ENCODE measurements at regions not wholly inside any gene's neighbourhood (a gene's known extent, or its start where the extent isn't known, plus 50 kb on each side); places are given as distances from the start of the nearest gene placed in this dataset.

DNA sequence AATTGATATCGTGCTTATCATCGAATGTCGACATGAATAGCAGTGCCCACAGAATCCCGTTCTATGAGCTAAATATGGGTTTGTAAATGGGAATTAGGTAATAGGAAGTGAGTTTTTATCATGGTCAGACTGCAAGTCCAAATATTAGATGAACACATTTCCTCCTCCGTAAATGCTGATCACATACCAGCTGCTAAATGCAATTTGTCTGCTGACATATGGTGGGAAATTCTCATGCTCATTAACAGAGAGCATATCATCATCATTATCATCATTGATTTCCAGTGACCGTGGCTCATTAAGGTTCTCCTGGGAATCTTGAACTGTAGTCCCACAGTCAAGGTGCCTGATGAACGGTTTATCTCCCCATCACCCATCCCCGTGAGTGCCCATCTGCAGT, 998.8 kb upstream of the TMEM132C start:
- no peaks in the 10 kb centered on the region for H3K9me2 ChIP-seq (ENCODE audit: low read depth, low read length)
- no peak overlapping the region for H3K4me3 ChIP-seq (ENCODE audit: low read depth, low read length, poor library complexity, severe bottlenecking)
- H4K20me1 ChIP-seq (ENCODE audit: insufficient read depth, low read length): no peaks in the 10 kb centered on the region
- TF ChIP-seq EZH2 (IDR thresholded peaks at IDR 0.05; ENCODE audit: borderline replicate concordance, low read length): no peak
- TF ChIP-seq, protein P1, sequence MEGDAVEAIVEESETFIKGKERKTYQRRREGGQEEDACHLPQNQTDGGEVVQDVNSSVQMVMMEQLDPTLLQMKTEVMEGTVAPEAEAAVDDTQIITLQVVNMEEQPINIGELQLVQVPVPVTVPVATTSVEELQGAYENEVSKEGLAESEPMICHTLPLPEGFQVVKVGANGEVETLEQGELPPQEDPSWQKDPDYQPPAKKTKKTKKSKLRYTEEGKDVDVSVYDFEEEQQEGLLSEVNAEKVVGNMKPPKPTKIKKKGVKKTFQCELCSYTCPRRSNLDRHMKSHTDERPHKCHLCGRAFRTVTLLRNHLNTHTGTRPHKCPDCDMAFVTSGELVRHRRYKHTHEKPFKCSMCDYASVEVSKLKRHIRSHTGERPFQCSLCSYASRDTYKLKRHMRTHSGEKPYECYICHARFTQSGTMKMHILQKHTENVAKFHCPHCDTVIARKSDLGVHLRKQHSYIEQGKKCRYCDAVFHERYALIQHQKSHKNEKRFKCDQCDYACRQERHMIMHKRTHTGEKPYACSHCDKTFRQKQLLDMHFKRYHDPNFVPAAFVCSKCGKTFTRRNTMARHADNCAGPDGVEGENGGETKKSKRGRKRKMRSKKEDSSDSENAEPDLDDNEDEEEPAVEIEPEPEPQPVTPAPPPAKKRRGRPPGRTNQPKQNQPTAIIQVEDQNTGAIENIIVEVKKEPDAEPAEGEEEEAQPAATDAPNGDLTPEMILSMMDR (IDR thresholded peaks at IDR 0.05; ENCODE audit: low read length): no peak
- H3K79me2 ChIP-seq (ENCODE audit: insufficient read depth, low read length): no peaks in the 10 kb centered on the region
- H3F3A ChIP-seq (ENCODE audit: insufficient read depth, low read length): no peaks in the 10 kb centered on the region
- no peaks in the 10 kb centered on the region for H3K9me3 ChIP-seq (ENCODE audit: low read length)
- H3K27me3 ChIP-seq (ENCODE audit: insufficient read depth, low read length): no peaks in the 10 kb centered on the region
- H3K36me3 ChIP-seq (ENCODE audit: insufficient read depth, low read length): no peaks in the 10 kb centered on the region
- no peak overlapping the region for H3K4me2 ChIP-seq (ENCODE audit: low read length)
- H2AFZ ChIP-seq (ENCODE audit: low read length): no peak overlapping the region
- no peaks in the 10 kb centered on the region for H3K4me1 ChIP-seq (ENCODE audit: insufficient read depth, low read length, severe bottlenecking)
- H3K9ac ChIP-seq (ENCODE audit: low read length): no peak overlapping the region
- H3K27ac ChIP-seq (ENCODE audit: low read depth, low read length, poor library complexity, severe bottlenecking): no peak overlapping the region

DNA sequence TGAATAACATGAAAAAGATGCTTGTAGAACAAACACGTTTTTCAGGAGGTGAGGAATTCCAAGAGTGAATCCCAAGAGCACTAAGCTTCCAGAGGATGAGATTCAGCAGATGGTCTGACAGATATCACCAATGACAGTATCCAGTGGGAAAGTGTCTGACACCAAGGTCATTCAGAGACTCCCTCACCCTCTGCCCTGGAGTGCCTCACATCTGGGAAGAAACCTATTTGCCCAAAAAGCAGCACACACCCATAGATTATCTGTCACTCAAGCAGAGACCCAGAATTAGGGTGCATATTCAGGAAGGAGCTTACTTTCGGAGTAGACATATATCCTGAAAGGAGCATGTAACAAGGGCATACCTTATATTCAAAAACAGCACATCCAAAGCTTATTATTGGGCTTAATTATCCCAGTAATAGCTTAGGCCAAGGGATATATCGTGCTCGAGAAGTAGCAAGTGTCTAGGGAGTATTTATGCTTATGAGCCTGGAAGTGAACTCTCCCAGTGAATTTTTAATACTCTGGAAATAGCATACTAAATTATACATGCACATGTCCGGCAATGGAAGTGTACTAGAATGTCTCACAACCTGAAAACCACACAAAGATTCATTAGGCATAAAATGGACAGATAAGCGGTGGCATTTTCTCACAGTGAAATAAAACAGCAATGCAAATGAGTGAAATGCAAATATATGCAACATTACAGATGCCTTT, 998.1 kb upstream of the TMEM132C start:
- H3F3A ChIP-seq (ENCODE audit: insufficient read depth, low read length): no peaks in the 10 kb centered on the region
- H3K27ac ChIP-seq (ENCODE audit: low read depth, low read length, poor library complexity, severe bottlenecking): no peak overlapping the region
- H3K27me3 ChIP-seq (ENCODE audit: insufficient read depth, low read length): no peaks in the 10 kb centered on the region
- no peak overlapping the region for H3K9ac ChIP-seq (ENCODE audit: low read length)
- no peaks in the 10 kb centered on the region for H3K36me3 ChIP-seq (ENCODE audit: insufficient read depth, low read length)
- H3K9me2 ChIP-seq (ENCODE audit: low read depth, low read length): no peaks in the 10 kb centered on the region
- no peak overlapping the region for H3K4me2 ChIP-seq (ENCODE audit: low read length)
- H4K20me1 ChIP-seq (ENCODE audit: insufficient read depth, low read length): no peaks in the 10 kb centered on the region
- no peaks in the 10 kb centered on the region for H3K79me2 ChIP-seq (ENCODE audit: insufficient read depth, low read length)
- no peak overlapping the region for H3K4me3 ChIP-seq (ENCODE audit: low read depth, low read length, poor library complexity, severe bottlenecking)
- TF ChIP-seq, protein P1 (IDR thresholded peaks at IDR 0.05; ENCODE audit: low read length): no peak
- TF ChIP-seq EZH2 (IDR thresholded peaks at IDR 0.05; ENCODE audit: borderline replicate concordance, low read length): no peak
- no peak overlapping the region for H2AFZ ChIP-seq (ENCODE audit: low read length)
- no peaks in the 10 kb centered on the region for H3K4me1 ChIP-seq (ENCODE audit: insufficient read depth, low read length, severe bottlenecking)
- H3K9me3 ChIP-seq (ENCODE audit: low read length): no peaks in the 10 kb centered on the region

DNA sequence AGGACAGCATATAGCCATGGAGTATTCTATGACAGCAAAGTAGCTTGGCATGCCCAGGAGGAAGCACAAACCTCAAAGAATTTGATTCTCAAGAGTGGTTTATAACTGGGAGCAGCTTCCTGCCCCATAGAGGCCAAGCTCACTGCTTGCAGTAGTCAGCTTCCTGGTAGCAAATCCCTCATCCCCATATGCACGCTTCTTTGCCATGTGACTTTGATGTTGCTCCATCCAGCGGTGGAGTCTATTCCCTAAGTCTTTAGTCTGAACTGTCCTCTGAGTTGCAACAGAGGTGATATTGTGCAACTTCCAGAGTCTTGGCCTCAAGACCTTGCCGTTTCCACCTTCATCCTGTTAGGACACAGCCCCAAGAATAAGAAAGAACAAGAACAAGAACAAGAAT, 996.8 kb upstream of the TMEM132C start:
- no peaks in the 10 kb centered on the region for H3K36me3 ChIP-seq (ENCODE audit: insufficient read depth, low read length)
- H3K9ac ChIP-seq (ENCODE audit: low read length): no peak overlapping the region
- H3F3A ChIP-seq (ENCODE audit: insufficient read depth, low read length): no peaks in the 10 kb centered on the region
- no peak overlapping the region for H3K27ac ChIP-seq (ENCODE audit: low read depth, low read length, poor library complexity, severe bottlenecking)
- no peaks in the 10 kb centered on the region for H3K9me2 ChIP-seq (ENCODE audit: low read depth, low read length)
- no peaks in the 10 kb centered on the region for H4K20me1 ChIP-seq (ENCODE audit: insufficient read depth, low read length)
- H3K4me3 ChIP-seq (ENCODE audit: low read depth, low read length, poor library complexity, severe bottlenecking): no peak overlapping the region
- no peaks in the 10 kb centered on the region for H3K9me3 ChIP-seq (ENCODE audit: low read length)
- H3K4me2 ChIP-seq (ENCODE audit: low read length): no peak overlapping the region
- no peaks in the 10 kb centered on the region for H3K4me1 ChIP-seq (ENCODE audit: insufficient read depth, low read length, severe bottlenecking)
- H2AFZ ChIP-seq (ENCODE audit: low read length): no peak overlapping the region
- no peaks in the 10 kb centered on the region for H3K27me3 ChIP-seq (ENCODE audit: insufficient read depth, low read length)
- TF ChIP-seq EZH2 (IDR thresholded peaks at IDR 0.05; ENCODE audit: borderline replicate concordance, low read length): no peak
- H3K79me2 ChIP-seq (ENCODE audit: insufficient read depth, low read length): no peaks in the 10 kb centered on the region

DNA sequence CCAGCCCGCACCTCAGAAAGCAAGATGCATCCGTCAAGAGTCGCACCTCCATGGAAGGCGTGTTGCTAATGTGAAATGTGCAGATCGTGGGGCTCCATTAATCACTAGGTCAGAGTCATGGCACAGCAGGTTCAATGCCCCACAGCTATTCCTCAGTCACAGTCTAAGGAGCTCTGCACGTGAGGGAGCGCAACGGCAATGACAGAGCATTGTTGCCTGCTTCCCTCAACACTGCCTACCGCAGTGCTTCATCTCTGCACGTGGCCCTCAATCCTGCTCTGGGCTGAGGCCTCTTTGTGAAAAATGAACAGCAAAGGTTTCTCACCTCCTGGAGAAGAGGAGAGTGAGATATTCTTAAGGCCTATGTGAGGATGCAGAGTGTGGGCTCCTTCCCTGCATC, 995.2 kb upstream of the TMEM132C start:
- H3K4me2 ChIP-seq (ENCODE audit: low read length): no peak overlapping the region
- H3K27me3 ChIP-seq (ENCODE audit: insufficient read depth, low read length): no peaks in the 10 kb centered on the region
- no peaks in the 10 kb centered on the region for H4K20me1 ChIP-seq (ENCODE audit: insufficient read depth, low read length)
- H3K36me3 ChIP-seq (ENCODE audit: insufficient read depth, low read length): no peaks in the 10 kb centered on the region
- H3K27ac ChIP-seq (ENCODE audit: low read depth, low read length, poor library complexity, severe bottlenecking): no peak overlapping the region
- no peaks in the 10 kb centered on the region for H3F3A ChIP-seq (ENCODE audit: insufficient read depth, low read length)
- H3K4me1 ChIP-seq (ENCODE audit: insufficient read depth, low read length, severe bottlenecking): no peaks in the 10 kb centered on the region
- no peak overlapping the region for H3K9ac ChIP-seq (ENCODE audit: low read length)
- H3K79me2 ChIP-seq (ENCODE audit: insufficient read depth, low read length): no peaks in the 10 kb centered on the region
- no peaks in the 10 kb centered on the region for H3K9me3 ChIP-seq (ENCODE audit: low read length)
- H3K9me2 ChIP-seq (ENCODE audit: low read depth, low read length): no peaks in the 10 kb centered on the region
- H3K4me3 ChIP-seq (ENCODE audit: low read depth, low read length, poor library complexity, severe bottlenecking): no peak overlapping the region
- TF ChIP-seq EZH2 (IDR thresholded peaks at IDR 0.05; ENCODE audit: borderline replicate concordance, low read length): no peak
- TF ChIP-seq, protein P1 (IDR thresholded peaks at IDR 0.05; ENCODE audit: low read length): no peak
- H2AFZ ChIP-seq (ENCODE audit: low read length): no peak overlapping the region
